ENCODE measurements at regions not wholly inside any gene's neighbourhood (a gene's known extent, or its start where the extent isn't known, plus 50 kb on each side); places are given as distances from the start of the nearest gene placed in this dataset.

GRCh38 chr11:95374105-95374504 is 143.1 kb upstream of the SESN3 start:
- CTCF ChIA-PET: interaction anchor here (1.1 kb wide), 1 partner anchor 332 kb away, joined by 3 read pairs; no protein-coding TSS in a partner anchor
- no peaks in the 10 kb centered on the region for H3K36me3 ChIP-seq (replicated peaks in 1 of 2; ENCODE audit: control insufficient read depth in 1 of 2, insufficient read depth in 2 of 2, low read length in 1 of 2)
- H3K79me2 ChIP-seq (ENCODE audit: insufficient read depth): no peaks in the 10 kb centered on the region
- H3K4me2 ChIP-seq: no peak overlapping the region
- H3K27me3 ChIP-seq (ENCODE audit: insufficient read depth): no peaks in the 10 kb centered on the region
- H3K9me2 ChIP-seq: no peaks in the 10 kb centered on the region
- no peak for TF ChIP-seq USF1 (IDR thresholded peaks at IDR 0.05; ENCODE audit: borderline replicate concordance, low read depth)
- no peak for TF ChIP-seq PBX3 (IDR thresholded peaks at IDR 0.05)
- TF ChIP-seq TCF12 (IDR thresholded peaks at IDR 0.05): no peak
- TF ChIP-seq SMC3 (IDR thresholded peaks at IDR 0.05; ENCODE audit: low read depth, low read length): no peak
- no peak for TF ChIP-seq GATA2 (CRISPR knock-in tag; IDR thresholded peaks at IDR 0.05)
- TF ChIP-seq EP300 (IDR thresholded peaks at IDR 0.05; ENCODE audit: borderline replicate concordance in 1 of 2, low read depth in 1 of 2, low read length in 1 of 2): no peak
- TF ChIP-seq USF2 (IDR thresholded peaks at IDR 0.05; ENCODE audit: borderline replicate concordance, low read depth, low read length): no peak
- no peak for TF ChIP-seq IRF3 (IDR thresholded peaks at IDR 0.05; ENCODE audit: low read depth, low read length)
- TF ChIP-seq YY1 (IDR thresholded peaks at IDR 0.05; ENCODE audit: low read depth): no peak
- no peak for TF ChIP-seq EZH2phosphoT487 (IDR thresholded peaks at IDR 0.05; ENCODE audit: borderline replicate concordance, low read depth)
- no peak for TF ChIP-seq RXRA (IDR thresholded peaks at IDR 0.05; ENCODE audit: borderline replicate concordance, low read depth)
- no peak for TF ChIP-seq CTCF (IDR thresholded peaks at IDR 0.05)
- no peak for TF ChIP-seq MXI1 (IDR thresholded peaks at IDR 0.05; ENCODE audit: low read depth, low read length)
- TF ChIP-seq FOSL2 (IDR thresholded peaks at IDR 0.05; ENCODE audit: borderline replicate concordance, low read depth): no peak
- no peak for TF ChIP-seq JUND (IDR thresholded peaks at IDR 0.05)
- TF ChIP-seq FOXM1 (IDR thresholded peaks at IDR 0.05; ENCODE audit: low read depth): no peak
- H3K9me3 ChIP-seq: no peaks in the 10 kb centered on the region
- no peaks in the 10 kb centered on the region for H4K20me1 ChIP-seq (ENCODE audit: insufficient read depth)
- DNase-seq: no peak
- no peak overlapping the region for H3K4me3 ChIP-seq (ENCODE audit: low read depth in 2 of 2, low read length in 1 of 2)
- no peaks in the 10 kb centered on the region for H3F3A ChIP-seq (replicated peaks; ENCODE audit: insufficient read depth)
- WGBS (ENCODE audit: low lambda C conversion rate): 49% methylated on average over 4 of the region's 4 CpGs
- H3K4me1 ChIP-seq (ENCODE audit: control insufficient read depth in 1 of 2, insufficient read depth in 2 of 2, low read depth in 1 of 2, low read length in 1 of 2): peaks cover 0 to 3% of the 10 kb centered on the region in 2 experiments; a peak in 2 of 4 replicates
- H3K9ac ChIP-seq: no peak overlapping the region
- POLR2A ChIA-PET: no interaction called here
- no peak overlapping the region for H3K27ac ChIP-seq (ENCODE audit: low read depth in 2 of 2, low read length in 1 of 2)
- no peak overlapping the region for H2AFZ ChIP-seq (ENCODE audit: low read depth)
